OCI-LY7 (cell line): ENCODE measurements at regions not wholly inside any gene's neighbourhood (a gene's known extent, or its start where the extent isn't known, plus 50 kb on each side); places are given as distances from the start of the nearest gene placed in this dataset.

Source experiments
- BruUV-seq: library from RNA; stranded (reverse); fragments of 400-500 nt; replicated peaks from 2 replicates; lab custom pipeline; 2021; lab: Mats Ljungman, UMichigan
- CTCF ChIA-PET: fragments of 300-600 bp; sonication (Branson Sonifier 250); formaldehyde crosslinking; loops from one replicate; lab custom pipeline; 2022; ENCODE audit warnings: antibody characterized with exemption; ENCODE audit not compliant: unreplicated experiment; lab: Charles Lee
- POLR2A ChIA-PET: fragments of 300-600 bp; sonication (Branson Sonifier 250); formaldehyde crosslinking; loops from one replicate; lab custom pipeline; 2022; ENCODE audit warnings: antibody characterized with exemption; lab: Charles Lee
- DNase-seq: peaks from one replicate; pipeline ENCODE4 v3.0.0-alpha.2; 2015; ENCODE audit warnings: low spot score
- H2AFZ ChIP-seq: fragments of 200-600 bp; sonication (generic), shearing (Covaris generic); 2 replicates; pipeline ENCODE4 v1.6.1; 2014; ENCODE audit warnings: mild to moderate bottlenecking, antibody characterized with exemption, low read length, moderate library complexity
- H3K27ac ChIP-seq: fragments of 200-600 bp; sonication (generic); 2 replicates; pipeline ENCODE4 v1.5.1; 2014; ENCODE audit warnings: mixed run types, low read depth, mild to moderate bottlenecking, moderate library complexity, low read length, inconsistent platforms; ENCODE audit not compliant: poor library complexity, severe bottlenecking
- H3K36me3 ChIP-seq: fragments of 200-600 bp; sonication (generic); 2 replicates; pipeline ENCODE4 v1.6.1; 2014; ENCODE audit warnings: mild to moderate bottlenecking, antibody characterized with exemption, low read length, moderate library complexity, mixed read lengths; ENCODE audit not compliant: insufficient read depth
- H3K4me1 ChIP-seq: fragments of 200-600 bp; sonication (generic); 2 replicates; pipeline ENCODE4 v1.5.1; 2014; ENCODE audit warnings: mild to moderate bottlenecking, low read length; ENCODE audit not compliant: insufficient read depth, poor library complexity, severe bottlenecking
- H3K4me2 ChIP-seq: fragments of 200-600 bp; sonication (generic); 2 replicates; pipeline ENCODE4 v1.6.1; 2014; ENCODE audit warnings: mild to moderate bottlenecking, low read length
- H3K4me3 ChIP-seq: fragments of 200-600 bp; sonication (generic); 2 replicates; pipeline ENCODE4 v1.5.1; 2014; ENCODE audit warnings: mild to moderate bottlenecking, low read depth, low read length; ENCODE audit not compliant: poor library complexity, severe bottlenecking
- H3K79me2 ChIP-seq: fragments of 200-600 bp; sonication (generic); 2 replicates; pipeline ENCODE4 v1.6.1; 2016; ENCODE audit warnings: low read depth, mild to moderate bottlenecking, low read length, moderate library complexity, mixed read lengths; ENCODE audit not compliant: insufficient read depth
- H3K9me2 ChIP-seq: fragments of 200-600 bp; sonication (generic); 2 replicates; pipeline ENCODE4 v1.6.1; 2016; ENCODE audit warnings: mild to moderate bottlenecking, low read length, mixed read lengths; ENCODE audit not compliant: insufficient read depth
- H3K9me3 ChIP-seq: fragments of 200-600 bp; sonication (generic); 2 replicates; pipeline ENCODE4 v1.6.1; 2014; ENCODE audit warnings: mild to moderate bottlenecking, mixed run types, low read length, mixed read lengths
- H4K20me1 ChIP-seq: fragments of 200-600 bp; sonication (generic); 2 replicates; pipeline ENCODE4 v1.6.1; 2014; ENCODE audit warnings: mild to moderate bottlenecking, antibody characterized with exemption, low read length, moderate library complexity, mixed read lengths; ENCODE audit not compliant: insufficient read depth
- EZH2phosphoT487 ChIP-seq: fragments of 200-600 bp; sonication (generic); IDR thresholded peaks from 2 replicates; pipeline ENCODE4 v1.6.1; 2018; ENCODE audit warnings: low read depth, borderline replicate concordance, mild to moderate bottlenecking, mixed run types, antibody characterized with exemption, low read length, moderate library complexity, mixed read lengths
- intact Hi-C: fragments of 100-400 bp; cut with micrococcal nuclease; formaldehyde crosslinking; loops from one replicate; pipeline ENCODE4 v1.10.0; 2022; ENCODE audit not compliant: unreplicated experiment
- TF ChIP-seq, protein P1 (sequence below): fragments of 200-600 bp; sonication (generic); conservative IDR thresholded peaks from 2 replicates; pipeline ENCODE4 v1.5.1; 2014; ENCODE audit warnings: mild to moderate bottlenecking, antibody characterized with exemption, low read length, moderate library complexity, mixed read lengths

DNA sequence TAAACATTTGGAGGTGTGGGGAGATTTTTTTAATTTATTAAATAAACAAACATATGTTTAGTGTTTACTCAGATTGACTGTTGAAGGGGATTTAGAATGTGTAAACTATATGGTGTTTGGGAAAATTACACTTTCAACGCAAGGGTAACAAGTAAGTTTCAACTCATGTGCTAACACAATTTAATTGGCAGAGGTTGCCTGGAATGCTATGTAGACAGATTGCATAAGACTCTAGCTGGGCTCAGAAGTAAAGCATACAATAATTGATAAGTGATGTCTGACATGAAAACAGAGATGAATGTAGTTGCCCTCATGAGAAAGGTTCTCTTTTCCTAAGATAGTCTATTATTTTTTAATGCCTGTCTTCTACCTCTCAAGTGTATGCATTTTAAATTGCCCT, 617.4 kb downstream of the KCTD16 start:
- Histone ChIP-seq H4K20me1 (no peaks in the 10 kb centered on the region; the same call in 1 of the 2 replicates), H3K9me2 (no peaks in the 10 kb centered on the region), H3K4me1 (no peaks in the 10 kb centered on the region), H3K36me3 (no peaks in the 10 kb centered on the region), H3K79me2 (no peaks in the 10 kb centered on the region), H2AFZ (no peak overlapping the region), H3K27ac (no peak overlapping the region), H3K9me3 (no peaks in the 10 kb centered on the region), H3K4me3 (no peak overlapping the region), H3K4me2 (no peak overlapping the region)
- TF ChIP-seq, protein P1, sequence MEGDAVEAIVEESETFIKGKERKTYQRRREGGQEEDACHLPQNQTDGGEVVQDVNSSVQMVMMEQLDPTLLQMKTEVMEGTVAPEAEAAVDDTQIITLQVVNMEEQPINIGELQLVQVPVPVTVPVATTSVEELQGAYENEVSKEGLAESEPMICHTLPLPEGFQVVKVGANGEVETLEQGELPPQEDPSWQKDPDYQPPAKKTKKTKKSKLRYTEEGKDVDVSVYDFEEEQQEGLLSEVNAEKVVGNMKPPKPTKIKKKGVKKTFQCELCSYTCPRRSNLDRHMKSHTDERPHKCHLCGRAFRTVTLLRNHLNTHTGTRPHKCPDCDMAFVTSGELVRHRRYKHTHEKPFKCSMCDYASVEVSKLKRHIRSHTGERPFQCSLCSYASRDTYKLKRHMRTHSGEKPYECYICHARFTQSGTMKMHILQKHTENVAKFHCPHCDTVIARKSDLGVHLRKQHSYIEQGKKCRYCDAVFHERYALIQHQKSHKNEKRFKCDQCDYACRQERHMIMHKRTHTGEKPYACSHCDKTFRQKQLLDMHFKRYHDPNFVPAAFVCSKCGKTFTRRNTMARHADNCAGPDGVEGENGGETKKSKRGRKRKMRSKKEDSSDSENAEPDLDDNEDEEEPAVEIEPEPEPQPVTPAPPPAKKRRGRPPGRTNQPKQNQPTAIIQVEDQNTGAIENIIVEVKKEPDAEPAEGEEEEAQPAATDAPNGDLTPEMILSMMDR: no peak
- no peak for TF ChIP-seq EZH2phosphoT487
- BruUV-seq: no TSS peak
- intact Hi-C loops: no loop called here
- POLR2A ChIA-PET: no interaction called here
- CTCF ChIA-PET: no interaction called here
- DNase-seq: no peak

DNA sequence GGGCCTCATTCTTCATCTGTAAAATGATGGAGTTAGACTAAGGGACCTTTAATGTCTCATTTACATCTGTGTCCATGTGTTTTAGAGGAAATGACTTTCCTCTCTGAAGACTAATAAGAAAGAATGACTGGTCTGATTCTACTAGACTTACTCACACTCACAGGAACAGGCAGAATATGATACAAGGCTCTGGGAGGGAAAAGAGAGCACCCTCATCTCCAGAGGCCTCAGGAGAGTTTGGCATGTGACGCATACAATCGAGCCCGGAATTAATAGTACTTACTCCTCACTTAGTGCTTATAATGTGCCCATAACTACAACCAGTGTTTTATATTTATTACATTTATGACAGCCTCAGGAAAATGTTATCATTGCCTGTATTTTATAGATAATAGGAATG, 608.7 kb downstream of the KCTD16 start:
- H3K36me3 ChIP-seq: no peaks in the 10 kb centered on the region
- H3K4me1 ChIP-seq: no peaks in the 10 kb centered on the region
- intact Hi-C loops: no loop called here
- H3K27ac ChIP-seq: no peak overlapping the region
- TF ChIP-seq, protein P1: no peak
- no peak for TF ChIP-seq EZH2phosphoT487
- no peak for DNase-seq
- no peak overlapping the region for H3K4me2 ChIP-seq
- no peaks in the 10 kb centered on the region for H3K79me2 ChIP-seq
- H3K4me3 ChIP-seq: no peak overlapping the region
- H3K9me2 ChIP-seq: no peaks in the 10 kb centered on the region
- no peaks in the 10 kb centered on the region for H3K9me3 ChIP-seq
- no TSS peak for BruUV-seq
- POLR2A ChIA-PET: no interaction called here
- H2AFZ ChIP-seq: no peak overlapping the region
- H4K20me1 ChIP-seq: no peaks in the 10 kb centered on the region
- CTCF ChIA-PET: no interaction called here

DNA sequence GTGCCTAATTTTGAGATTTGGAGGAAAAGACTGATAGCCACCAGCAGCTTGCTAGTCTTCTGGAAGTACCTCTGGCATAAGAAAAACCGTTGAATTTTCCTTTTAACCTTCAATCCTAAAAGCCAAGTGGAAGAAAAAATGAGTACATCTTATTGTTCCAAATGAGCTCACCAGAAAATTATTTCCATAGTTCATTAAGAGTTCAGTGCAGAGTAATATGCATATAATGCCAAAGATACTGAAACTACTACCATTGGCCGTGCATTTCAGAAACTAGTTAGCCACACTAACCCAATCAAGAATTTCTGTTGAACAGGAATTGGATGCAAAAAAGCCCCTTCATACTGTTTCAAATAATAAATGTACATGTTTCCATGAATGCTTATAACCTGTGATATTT, 607.9 kb downstream of the KCTD16 start:
- no peak overlapping the region for H3K4me2 ChIP-seq
- no peaks in the 10 kb centered on the region for H4K20me1 ChIP-seq
- H3K4me3 ChIP-seq: no peak overlapping the region
- TF ChIP-seq EZH2phosphoT487: no peak
- TF ChIP-seq, protein P1: no peak
- intact Hi-C loops: no loop called here
- ChIA-PET CTCF (no interaction called here), POLR2A (interaction anchor here (0.6 kb wide), 1 partner anchor 32 kb away, joined by 3 read pairs; no protein-coding TSS in a partner anchor)
- no peak for DNase-seq
- no peaks in the 10 kb centered on the region for H3K36me3 ChIP-seq
- H3K4me1 ChIP-seq: no peaks in the 10 kb centered on the region
- no peaks in the 10 kb centered on the region for H3K9me3 ChIP-seq
- H3K9me2 ChIP-seq: no peaks in the 10 kb centered on the region
- no peak overlapping the region for H3K27ac ChIP-seq
- no TSS peak for BruUV-seq
- no peak overlapping the region for H2AFZ ChIP-seq
- no peaks in the 10 kb centered on the region for H3K79me2 ChIP-seq
